ENCODE measurements at regions not wholly inside any gene's neighbourhood (a gene's known extent, or its start where the extent isn't known, plus 50 kb on each side); places are given as distances from the start of the nearest gene placed in this dataset.

DNA sequence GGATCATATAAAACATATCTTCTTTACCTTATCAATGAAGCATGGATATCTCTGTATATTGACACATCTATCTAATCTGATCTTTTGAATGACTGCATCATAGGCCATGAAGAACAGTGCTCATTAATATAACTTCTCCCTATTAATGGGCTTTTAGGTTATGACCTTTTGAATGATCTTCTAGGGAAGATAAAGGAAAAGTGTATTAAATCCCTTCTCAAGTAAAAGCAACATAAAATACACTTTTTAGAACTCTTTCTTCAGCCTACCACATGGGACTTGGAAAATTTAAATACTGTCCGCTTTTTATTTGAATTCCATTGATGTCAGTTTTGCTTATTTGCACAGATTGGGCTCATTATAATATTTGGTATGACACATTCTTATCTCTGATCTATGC lies 425.4 kb downstream of the MED13L start:
- TF ChIP-seq ZNF384 (IDR thresholded peaks at IDR 0.05): no peak
- no peak for TF ChIP-seq FOXM1 (IDR thresholded peaks at IDR 0.05; ENCODE audit: borderline replicate concordance)
